SK-N-MC (cell line): ENCODE measurements at regions not wholly inside any gene's neighbourhood (a gene's known extent, or its start where the extent isn't known, plus 50 kb on each side); places are given as distances from the start of the nearest gene placed in this dataset.

Source experiments
- FOXP2 ChIP-seq: optimal IDR thresholded peaks from 2 replicates; pipeline ENCODE3; 2011; ENCODE audit warnings: mild to moderate bottlenecking, moderate library complexity; ENCODE audit not compliant: insufficient read depth; ENCODE audit errors: extremely low read length, control extremely low read depth
- POLR2AphosphoS5 ChIP-seq: IDR thresholded peaks from 2 replicates; pipeline ENCODE4 v1.6.1; 2012; ENCODE audit warnings: mild to moderate bottlenecking, low read depth, low read length, borderline replicate concordance

DNA sequence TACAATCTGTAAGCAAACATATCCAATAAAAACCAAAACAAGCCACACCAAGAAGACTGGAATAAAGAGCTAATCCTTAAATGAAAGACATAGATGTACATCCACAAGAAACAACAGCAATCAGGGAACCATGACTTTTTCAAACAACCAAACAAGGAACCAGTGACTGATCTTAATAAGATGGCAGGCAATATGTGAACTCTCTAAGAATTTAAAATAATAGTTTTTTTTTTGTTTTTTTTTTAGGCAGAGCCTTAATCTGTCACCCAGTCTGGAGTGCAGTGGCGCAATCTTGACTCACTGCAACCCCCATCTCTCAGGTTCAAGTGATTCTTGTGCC lies 52.9 kb upstream of the CAPRIN2 start:
- TF ChIP-seq FOXP2 (no peak), POLR2AphosphoS5 (no peak)
